Activated naive CD4-positive, alpha-beta T cell treated with anti-CD3 and anti-CD28 coated beads for 36 hours (primary cell): ENCODE measurements at regions not wholly inside any gene's neighbourhood (a gene's known extent, or its start where the extent isn't known, plus 50 kb on each side); places are given as distances from the start of the nearest gene placed in this dataset.

Experiments
- CTCF ChIA-PET: fragments of 350-600 bp; sonication (Branson Sonifier 250); formaldehyde crosslinking; loops from one replicate; lab custom pipeline; 2021; ENCODE audit warnings: antibody characterized with exemption; lab: Charles Lee
- DNase-seq: peaks from one replicate; pipeline ENCODE4 v3.0.0-alpha.2; 2020
- H3K27ac Mint-ChIP-seq: one replicate; pipeline ENCODE4 v1.8.0; 2021; ENCODE audit warnings: mild to moderate bottlenecking, mixed read lengths
- H3K27me3 Mint-ChIP-seq: one replicate; pipeline ENCODE4 v1.8.0; 2021; ENCODE audit warnings: low read depth, mixed read lengths
- H3K36me3 Mint-ChIP-seq: one replicate; pipeline ENCODE4 v1.8.0; 2021; ENCODE audit warnings: low read depth, mixed read lengths
- H3K4me1 Mint-ChIP-seq: one replicate; pipeline ENCODE4 v1.8.0; 2021; ENCODE audit warnings: low read depth, mixed read lengths
- H3K4me3 Mint-ChIP-seq: one replicate; pipeline ENCODE4 v1.8.0; 2021; ENCODE audit warnings: mild to moderate bottlenecking, moderate library complexity, mixed read lengths
- H3K9me3 Mint-ChIP-seq: one replicate; pipeline ENCODE4 v1.8.0; 2021; ENCODE audit warnings: mixed read lengths
- intact Hi-C: fragments of 100-400 bp; cut with micrococcal nuclease; formaldehyde crosslinking; loops from one replicate; pipeline ENCODE4 v1.15.1; 2023

- H3K27ac Mint-ChIP-seq = peak overlapping the region; percentile 41
- CTCF ChIA-PET = interaction anchor here (0.6 kb wide), 2 partner anchors 35 to 63 kb away, joined by 3 to 4 read pairs; no protein-coding TSS in a partner anchor
Observed at GRCh38 chr4:152104356-152104755, 343.5 kb upstream of the GATB start.

DNA sequence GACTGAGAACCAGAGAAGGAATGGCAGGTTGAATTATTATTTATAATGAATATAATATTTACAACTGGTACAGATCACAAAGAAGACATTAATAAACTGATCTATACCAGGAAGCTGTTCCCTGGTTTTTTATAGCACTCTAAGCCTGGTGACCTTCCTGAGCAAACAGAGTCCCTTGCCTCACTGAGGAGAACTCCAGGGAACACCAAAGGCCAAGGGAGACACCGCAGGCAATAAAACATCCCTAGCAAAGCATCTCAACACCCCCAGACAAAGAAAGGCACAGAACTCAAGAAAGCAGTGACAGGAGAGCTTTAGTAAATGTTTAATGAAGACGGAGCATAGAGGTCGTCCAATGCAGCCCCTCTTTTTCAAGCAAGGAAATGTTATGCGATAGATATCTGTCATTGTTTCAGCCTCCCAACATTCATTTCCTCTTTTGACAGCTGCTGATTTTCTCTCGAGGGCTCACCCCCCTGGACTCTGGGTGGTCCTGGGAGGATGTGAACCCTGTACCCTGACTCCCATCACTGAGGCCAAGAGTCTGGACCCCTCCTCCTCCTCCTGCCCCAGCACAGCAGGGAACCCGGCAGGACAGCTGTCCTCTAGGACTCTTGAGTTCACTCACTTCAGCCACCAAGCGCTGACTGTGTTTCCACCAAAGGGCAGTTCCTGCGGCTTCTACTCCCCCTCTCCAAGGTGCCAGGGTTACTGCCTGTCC is 342.5 kb upstream of the GATB start:
- intact Hi-C loops = loop anchor here (5.0 to 10.0 kb wide), 6 partner anchors 341 to 1071 kb away; partner anchors contain the start of genes FBXW7, GATB and RPS3A
- no peaks in the 10 kb centered on the region for H3K36me3 Mint-ChIP-seq
- H3K27ac Mint-ChIP-seq = peak overlapping the region; percentile 61
- no peak overlapping the region for H3K4me3 Mint-ChIP-seq
- CTCF ChIA-PET = no interaction called here
- H3K9me3 Mint-ChIP-seq = no peaks in the 10 kb centered on the region
- H3K27me3 Mint-ChIP-seq = no peaks in the 10 kb centered on the region
- no peak for DNase-seq
- peaks cover 90% of the 10 kb centered on the region for H3K4me1 Mint-ChIP-seq

More at GRCh38 chr4:152104356-152104755, 343.5 kb upstream of the GATB start:
- no peaks in the 10 kb centered on the region for H3K9me3 Mint-ChIP-seq
- H3K4me3 Mint-ChIP-seq = no peak overlapping the region
- H3K27me3 Mint-ChIP-seq = no peaks in the 10 kb centered on the region
- peaks cover 88% of the 10 kb centered on the region for H3K4me1 Mint-ChIP-seq
- intact Hi-C loops = loop anchor here (5.0 to 10.0 kb wide), 6 partner anchors 342 to 1072 kb away; partner anchors contain the start of genes FBXW7, GATB and RPS3A
- no peak for DNase-seq
- H3K36me3 Mint-ChIP-seq = no peaks in the 10 kb centered on the region

GRCh38 chr4:152102436-152103000 is 341.7 kb upstream of the GATB start:
- Mint-ChIP-seq H3K4me1 (peaks cover 87% of the 10 kb centered on the region), H3K27ac (peak overlapping the region; percentile 98), H3K36me3 (no peaks in the 10 kb centered on the region), H3K4me3 (no peak overlapping the region), H3K27me3 (no peaks in the 10 kb centered on the region), H3K9me3 (no peaks in the 10 kb centered on the region)
- CTCF ChIA-PET = interaction anchor here (0.7 kb wide), 1 partner anchor 37 kb away, joined by 4 read pairs; no protein-coding TSS in a partner anchor
- DNase-seq = no peak
- intact Hi-C loops = loop anchor here (5.0 to 10.0 kb wide), 6 partner anchors 340 to 1070 kb away; partner anchors contain the start of genes FBXW7, GATB and RPS3A

GRCh38 chr4:152101556-152102435 is 341.0 kb upstream of the GATB start:
- Mint-ChIP-seq H3K4me3 (peak overlapping the region; percentile 36), H3K4me1 (peaks cover 88% of the 10 kb centered on the region), H3K27ac (peak overlapping the region; percentile 98), H3K9me3 (no peaks in the 10 kb centered on the region), H3K36me3 (no peaks in the 10 kb centered on the region), H3K27me3 (no peaks in the 10 kb centered on the region)
- intact Hi-C loops = loop anchor here (2.0 to 10.0 kb wide), 9 partner anchors 13 to 1069 kb away; partner anchors contain the start of genes FBXW7, GATB and RPS3A
- DNase-seq = no peak
- CTCF ChIA-PET = interaction anchor here (0.7 to 1.1 kb wide), 2 partner anchors 12 to 36 kb away, joined by 3 to 4 read pairs; no protein-coding TSS in a partner anchor

- peak overlapping the region; percentile 98 for H3K27ac Mint-ChIP-seq
- no peaks in the 10 kb centered on the region for H3K9me3 Mint-ChIP-seq
- no peaks in the 10 kb centered on the region for H3K27me3 Mint-ChIP-seq
- peak; percentile 92 for DNase-seq
- intact Hi-C loops = loop anchor here (1.0 to 10.0 kb wide), 16 partner anchors 14 to 1068 kb away; partner anchors contain the start of genes FBXW7, GATB and RPS3A
- H3K36me3 Mint-ChIP-seq = no peaks in the 10 kb centered on the region
- CTCF ChIA-PET = interaction anchor here (0.7 to 1.1 kb wide), 3 partner anchors 11 to 299 kb away, joined by 3 read pairs; no protein-coding TSS in a partner anchor
- H3K4me1 Mint-ChIP-seq = peaks cover 88% of the 10 kb centered on the region
- H3K4me3 Mint-ChIP-seq = peak overlapping the region; percentile 71
Observed at GRCh38 chr4:152100379-152101201, 339.8 kb upstream of the GATB start.

- intact Hi-C loops = loop anchor here (1.0 to 10.0 kb wide), 16 partner anchors 15 to 1068 kb away; partner anchors contain the start of genes FBXW7, GATB and RPS3A
- peak overlapping the region; percentile 71 for H3K4me3 Mint-ChIP-seq
- no peaks in the 10 kb centered on the region for H3K36me3 Mint-ChIP-seq
- DNase-seq = no peak
- CTCF ChIA-PET = interaction anchor here (0.7 kb wide), 1 partner anchor 12 kb away, joined by 3 read pairs; no protein-coding TSS in a partner anchor
- H3K9me3 Mint-ChIP-seq = no peaks in the 10 kb centered on the region
- no peaks in the 10 kb centered on the region for H3K27me3 Mint-ChIP-seq
- H3K4me1 Mint-ChIP-seq = peaks cover 89% of the 10 kb centered on the region
- H3K27ac Mint-ChIP-seq = peak overlapping the region; percentile 98
Observed at GRCh38 chr4:152099981-152100378, 339.2 kb upstream of the GATB start.

- Mint-ChIP-seq H3K9me3 (no peaks in the 10 kb centered on the region), H3K36me3 (no peaks in the 10 kb centered on the region), H3K4me3 (no peak overlapping the region), H3K27me3 (no peaks in the 10 kb centered on the region), H3K4me1 (peaks cover 90% of the 10 kb centered on the region), H3K27ac (peak overlapping the region; percentile 98)
- peak; percentile 46 for DNase-seq
- intact Hi-C loops = no loop called here
- CTCF ChIA-PET = no interaction called here
Observed at GRCh38 chr4:152099555-152099954, 338.7 kb upstream of the GATB start.

DNA sequence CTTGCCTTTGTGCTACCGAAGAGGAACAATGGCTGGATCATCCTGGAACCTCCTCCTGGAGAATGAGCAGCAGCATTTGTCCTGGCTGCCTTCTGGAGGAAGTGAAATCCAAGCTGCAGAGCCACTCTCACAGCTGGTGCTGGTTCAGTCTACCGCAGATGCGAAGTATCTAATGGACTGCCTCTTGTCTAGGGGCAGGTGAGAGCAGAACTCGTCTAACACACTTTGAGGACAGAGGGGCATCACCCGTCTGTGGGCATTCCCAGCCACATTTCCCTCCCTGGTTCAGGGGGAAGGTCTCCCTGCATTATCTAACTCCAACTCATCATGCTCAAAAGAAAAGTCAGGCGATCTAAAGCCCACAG is 338.2 kb upstream of the GATB start:
- no peak for DNase-seq
- H3K9me3 Mint-ChIP-seq = no peaks in the 10 kb centered on the region
- H3K27me3 Mint-ChIP-seq = no peaks in the 10 kb centered on the region
- no peaks in the 10 kb centered on the region for H3K36me3 Mint-ChIP-seq
- CTCF ChIA-PET = no interaction called here
- H3K4me3 Mint-ChIP-seq = no peak overlapping the region
- H3K27ac Mint-ChIP-seq = peak overlapping the region; percentile 98
- H3K4me1 Mint-ChIP-seq = peaks cover 91% of the 10 kb centered on the region
- intact Hi-C loops = no loop called here

DNA sequence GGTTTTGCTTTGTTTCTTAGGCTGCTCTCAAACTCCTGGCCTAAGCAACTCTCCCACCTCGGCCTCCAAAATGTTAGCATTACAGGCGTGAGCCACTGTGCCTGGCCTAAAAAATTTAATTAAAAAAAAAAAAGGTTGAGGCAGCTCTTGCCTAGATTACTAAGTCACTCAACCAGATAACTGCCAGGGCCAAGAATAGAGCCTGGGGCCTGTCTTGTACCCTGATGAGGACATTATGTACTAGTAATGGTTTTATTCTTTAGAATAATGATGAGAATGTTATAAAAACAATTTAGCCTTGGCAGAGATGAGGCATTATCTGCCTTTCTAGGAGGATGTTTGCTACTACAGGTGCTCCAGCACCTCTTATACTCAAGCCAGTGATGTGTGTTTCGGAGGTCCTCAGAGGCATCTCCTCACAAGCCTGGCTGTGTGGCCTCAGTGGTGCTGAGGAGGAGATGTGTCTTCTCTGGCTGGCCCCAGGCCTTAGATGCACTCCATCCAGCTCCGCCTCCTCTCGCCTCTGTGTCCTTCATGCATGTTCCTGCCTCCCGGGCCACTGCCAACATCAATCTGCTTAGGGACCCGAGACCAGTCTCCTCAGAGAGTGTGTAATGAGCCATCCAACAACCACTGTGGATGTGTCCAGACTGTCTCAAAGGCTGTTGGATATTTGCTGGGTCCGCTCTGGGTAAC is 337.7 kb upstream of the GATB start:
- Mint-ChIP-seq H3K4me3 (no peak overlapping the region), H3K27ac (peak overlapping the region; percentile 98), H3K36me3 (no peaks in the 10 kb centered on the region), H3K4me1 (peaks cover 89% of the 10 kb centered on the region), H3K9me3 (no peaks in the 10 kb centered on the region), H3K27me3 (no peaks in the 10 kb centered on the region)
- CTCF ChIA-PET = no interaction called here
- intact Hi-C loops = no loop called here
- no peak for DNase-seq

DNA sequence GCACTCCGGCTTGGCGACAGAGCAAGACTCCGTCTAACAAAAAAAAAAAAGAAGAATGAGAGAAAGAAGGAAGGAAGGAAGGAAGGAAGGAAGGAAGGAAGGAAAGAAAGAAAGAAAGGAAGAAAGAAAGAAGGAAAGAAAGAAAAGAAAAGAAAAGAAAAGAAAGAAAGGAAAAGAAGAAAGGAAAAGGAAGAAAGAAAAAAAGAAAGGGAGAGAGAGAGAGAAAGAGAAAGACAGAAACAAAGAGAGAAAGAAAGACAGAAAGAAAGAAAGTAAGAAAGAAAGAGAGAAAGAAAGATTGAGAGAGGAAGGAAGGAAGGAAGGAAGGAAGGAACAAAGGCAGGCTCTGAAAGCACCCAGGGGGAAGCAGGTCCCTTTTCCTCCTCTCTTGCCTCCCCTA is 336.6 kb upstream of the GATB start:
- CTCF ChIA-PET = no interaction called here
- Mint-ChIP-seq H3K27me3 (no peaks in the 10 kb centered on the region), H3K27ac (peak overlapping the region; percentile 33), H3K9me3 (no peaks in the 10 kb centered on the region), H3K4me1 (peaks cover 82% of the 10 kb centered on the region), H3K36me3 (no peaks in the 10 kb centered on the region), H3K4me3 (no peak overlapping the region)
- intact Hi-C loops = no loop called here
- no peak for DNase-seq

DNA sequence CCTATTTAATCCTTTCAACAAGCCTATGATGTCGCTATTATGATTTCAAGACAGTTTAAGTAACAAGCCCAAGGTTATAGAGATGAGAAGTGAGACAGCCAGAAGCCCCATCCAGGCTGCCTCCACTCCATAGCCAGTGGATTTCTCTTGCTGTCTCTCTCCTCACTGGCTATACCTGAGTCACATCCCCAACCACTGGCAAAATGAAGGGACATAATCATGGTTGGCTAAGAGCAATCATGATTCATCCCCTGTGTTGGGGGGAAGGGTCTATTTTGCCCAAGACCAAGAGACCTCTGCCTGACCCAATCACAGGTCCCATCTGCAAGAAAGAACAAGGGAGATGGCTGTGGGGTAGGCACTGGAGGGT is 334.9 kb upstream of the GATB start:
- CTCF ChIA-PET = no interaction called here
- no peaks in the 10 kb centered on the region for H3K9me3 Mint-ChIP-seq
- peak overlapping the region; percentile 35 for H3K27ac Mint-ChIP-seq
- H3K27me3 Mint-ChIP-seq = no peaks in the 10 kb centered on the region
- intact Hi-C loops = loop anchor here (1.0 kb wide), 1 partner anchor 88 kb away; no protein-coding TSS in a partner anchor
- no peaks in the 10 kb centered on the region for H3K36me3 Mint-ChIP-seq
- H3K4me3 Mint-ChIP-seq = no peak overlapping the region
- DNase-seq = peak; percentile 52
- H3K4me1 Mint-ChIP-seq = peaks cover 75% of the 10 kb centered on the region
